HG03439 (cell line): ENCODE measurements at regions not wholly inside any gene's neighbourhood (a gene's known extent, or its start where the extent isn't known, plus 50 kb on each side); places are given as distances from the start of the nearest gene placed in this dataset.
"Not testable (repeated sequence)": the region's sequence is repeated elsewhere in the genome, so short reads cannot be mapped to it uniquely, and the experiment has no call there.

ENCODE experiments used
- ATAC-seq: cut with Tn5 transposase; IDR thresholded peaks from one replicate; pipeline ENCODE4 v1.9.1; 2021; ENCODE audit warnings: mild to moderate bottlenecking, moderate library complexity; ENCODE audit not compliant: unreplicated experiment

GRCh38 chr13:60214213-60215055 lies 50.7 kb upstream of the DIAPH3 start:
- no peak for ATAC-seq

GRCh38 chr13:60220072-60220471 lies 56.3 kb upstream of the DIAPH3 start:
- no peak for ATAC-seq

GRCh38 chr13:60221581-60221980 lies 57.9 kb upstream of the DIAPH3 start:
- no peak for ATAC-seq

GRCh38 chr13:60226507-60226906 lies 62.8 kb upstream of the DIAPH3 start:
- no peak for ATAC-seq

- ATAC-seq = no peak
Observed at GRCh38 chr13:60227158-60227557, 63.4 kb upstream of the DIAPH3 start.

- ATAC-seq = no peak
Observed at GRCh38 chr13:60229708-60230272, 66.1 kb upstream of the DIAPH3 start.

GRCh38 chr13:60230593-60230992 lies 66.9 kb upstream of the DIAPH3 start:
- ATAC-seq = no peak

- ATAC-seq = no peak
Observed at GRCh38 chr13:60242043-60242595, 78.4 kb upstream of the DIAPH3 start.

GRCh38 chr13:60244381-60244780 lies 80.7 kb upstream of the DIAPH3 start:
- no peak for ATAC-seq

- not testable (repeated sequence) for ATAC-seq
Observed at GRCh38 chr13:60251419-60251818, 87.7 kb upstream of the DIAPH3 start.

GRCh38 chr13:60258349-60258748 lies 94.6 kb upstream of the DIAPH3 start:
- no peak for ATAC-seq

- ATAC-seq = no peak
Observed at GRCh38 chr13:60260440-60260839, 96.7 kb upstream of the DIAPH3 start.

- no peak for ATAC-seq
Observed at GRCh38 chr13:60261432-60262351, 98.0 kb upstream of the DIAPH3 start.

GRCh38 chr13:60265566-60265965 lies 101.8 kb upstream of the DIAPH3 start:
- ATAC-seq = no peak

GRCh38 chr13:60267498-60268202 lies 103.9 kb upstream of the DIAPH3 start:
- ATAC-seq = peak; percentile 73

- no peak for ATAC-seq
Observed at GRCh38 chr13:60268203-60268555, 104.5 kb upstream of the DIAPH3 start.

GRCh38 chr13:60273971-60274527 lies 110.3 kb upstream of the DIAPH3 start:
- ATAC-seq = no peak

GRCh38 chr13:60274655-60275054 lies 110.9 kb upstream of the DIAPH3 start:
- ATAC-seq = no peak

- ATAC-seq = no peak
Observed at GRCh38 chr13:60275208-60275607, 111.5 kb upstream of the DIAPH3 start.

GRCh38 chr13:60280524-60280923 lies 116.5 kb upstream of the TDRD3 start:
- not testable (repeated sequence) for ATAC-seq
